ENCODE measurements at regions not wholly inside any gene's neighbourhood (a gene's known extent, or its start where the extent isn't known, plus 50 kb on each side); places are given as distances from the start of the nearest gene placed in this dataset.
"Not testable (repeated sequence)": the region's sequence is repeated elsewhere in the genome, so short reads cannot be mapped to it uniquely, and the experiment has no call there.

DNA sequence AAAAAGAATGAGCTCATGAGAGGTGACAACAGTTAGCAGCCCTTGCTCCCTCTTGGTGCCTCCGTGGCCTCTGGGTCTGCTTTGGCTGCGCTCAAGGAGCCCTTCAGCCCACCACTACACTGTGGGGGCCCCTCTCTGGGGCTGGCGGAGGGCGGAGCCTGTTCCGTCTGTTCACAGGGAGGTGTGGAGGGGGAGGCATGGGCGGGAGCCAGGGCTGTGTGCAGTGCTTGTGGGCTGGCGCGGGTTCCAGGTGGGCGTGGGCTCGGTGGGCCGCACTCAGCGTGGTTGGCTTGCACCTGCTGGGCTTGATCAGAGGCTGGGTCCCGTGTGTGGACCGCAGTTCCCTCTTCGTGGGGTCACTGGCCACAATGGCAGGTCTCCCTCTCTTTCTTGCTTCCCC lies 953.4 kb upstream of the PRR20A start:
- Histone ChIP-seq H3K9ac (ENCODE audit: low read depth in 1 of 3, low read length in 3 of 3) (no peak overlapping the region), H3K27ac (ENCODE audit: low read depth, low read length) (no peak overlapping the region), H3K36me3 (ENCODE audit: control insufficient read depth in 3 of 3, insufficient read depth in 3 of 3, low read length in 3 of 3) (no peaks in the 10 kb centered on the region), H3K4me3 (ENCODE audit: low read length in 3 of 3) (no peak overlapping the region), H3K27me3 (ENCODE audit: control insufficient read depth in 3 of 3, insufficient read depth in 3 of 3, low read length in 3 of 3) (no peaks in the 10 kb centered on the region), H3K9me3 (ENCODE audit: control insufficient read depth in 3 of 3, low read length in 3 of 3) (no peaks in the 10 kb centered on the region), H3K4me1 (ENCODE audit: control insufficient read depth in 3 of 3, insufficient read depth in 3 of 3, low read length in 3 of 3) (no peaks in the 10 kb centered on the region)

DNA sequence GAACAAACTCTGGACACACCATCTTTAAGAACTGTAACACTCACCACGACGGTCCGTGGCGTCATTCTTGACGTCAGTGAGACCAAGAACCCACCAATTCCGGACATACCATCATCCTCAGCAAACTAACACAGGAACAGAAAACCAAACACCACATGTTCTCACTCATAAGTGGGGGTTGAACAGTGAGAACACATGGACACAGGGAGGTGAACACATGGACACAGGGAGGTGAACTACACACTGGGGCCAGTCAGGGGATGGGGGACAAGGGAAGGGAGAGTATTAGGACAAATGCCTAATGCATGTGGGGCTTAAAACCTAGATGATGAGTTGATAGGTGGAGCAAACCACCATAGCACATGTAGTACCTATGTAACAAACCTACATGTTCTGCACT lies 952.1 kb upstream of the PRR20A start:
- not testable (repeated sequence) for H3K36me3 ChIP-seq (ENCODE audit: control insufficient read depth in 3 of 3, insufficient read depth in 3 of 3, low read length in 3 of 3); H3K27me3 ChIP-seq (ENCODE audit: control insufficient read depth in 3 of 3, insufficient read depth in 3 of 3, low read length in 3 of 3); H3K4me1 ChIP-seq (ENCODE audit: control insufficient read depth in 3 of 3, insufficient read depth in 3 of 3, low read length in 3 of 3); H3K4me3 ChIP-seq (ENCODE audit: low read length in 3 of 3); H3K9me3 ChIP-seq (ENCODE audit: control insufficient read depth in 3 of 3, low read length in 3 of 3); H3K27ac ChIP-seq (ENCODE audit: low read depth, low read length); H3K9ac ChIP-seq (ENCODE audit: low read depth in 1 of 3, low read length in 3 of 3)

DNA sequence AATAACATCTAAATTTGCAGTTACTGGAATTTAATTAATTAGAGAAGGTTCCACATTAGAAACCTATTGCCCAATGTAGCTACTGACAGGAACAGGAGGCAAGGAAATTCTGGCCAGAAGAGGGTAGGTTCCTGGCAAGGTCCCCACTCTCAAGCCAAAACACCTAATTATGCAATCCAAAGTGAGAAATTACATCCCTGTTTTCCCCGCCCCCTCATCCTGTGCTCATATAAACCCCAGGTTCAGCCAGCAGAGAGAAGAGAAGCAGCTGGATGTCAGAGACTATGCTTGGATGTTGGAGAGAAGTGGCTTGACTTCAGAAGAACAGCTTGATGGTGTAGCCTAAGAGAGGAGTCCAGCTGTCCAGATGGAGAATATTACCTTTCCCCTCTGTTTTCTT lies 951.3 kb upstream of the PRR20A start:
- Histone ChIP-seq H3K36me3 (ENCODE audit: control insufficient read depth in 3 of 3, insufficient read depth in 3 of 3, low read length in 3 of 3) (no peaks in the 10 kb centered on the region), H3K4me3 (ENCODE audit: low read length in 3 of 3) (no peak overlapping the region), H3K9ac (ENCODE audit: low read depth in 1 of 3, low read length in 3 of 3) (no peak overlapping the region), H3K4me1 (ENCODE audit: control insufficient read depth in 3 of 3, insufficient read depth in 3 of 3, low read length in 3 of 3) (no peaks in the 10 kb centered on the region), H3K27me3 (ENCODE audit: control insufficient read depth in 3 of 3, insufficient read depth in 3 of 3, low read length in 3 of 3) (no peaks in the 10 kb centered on the region), H3K27ac (ENCODE audit: low read depth, low read length) (no peak overlapping the region), H3K9me3 (ENCODE audit: control insufficient read depth in 3 of 3, low read length in 3 of 3) (no peaks in the 10 kb centered on the region)

DNA sequence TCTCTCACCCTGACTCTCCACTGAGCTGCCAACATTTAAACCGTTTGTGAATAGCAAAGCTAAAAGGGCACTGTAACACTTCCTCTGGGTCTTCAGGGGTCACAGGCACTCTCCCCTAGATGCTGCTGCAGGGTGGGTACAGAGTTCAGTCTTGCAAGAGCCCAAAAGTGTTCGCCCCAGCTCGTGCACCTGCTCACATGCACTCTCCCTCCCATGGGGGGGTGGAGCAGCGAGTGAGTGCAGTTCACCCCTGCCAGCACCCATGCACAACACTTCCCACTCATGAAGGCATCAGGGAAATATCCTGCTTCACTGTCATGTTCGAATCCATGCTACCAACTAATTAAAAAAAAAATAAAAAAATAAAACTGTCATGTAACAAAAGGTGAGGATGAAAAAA lies 950.7 kb upstream of the PRR20A start:
- Histone ChIP-seq H3K4me3 (ENCODE audit: low read length in 3 of 3) (no peak overlapping the region), H3K36me3 (ENCODE audit: control insufficient read depth in 3 of 3, insufficient read depth in 3 of 3, low read length in 3 of 3) (no peaks in the 10 kb centered on the region), H3K9ac (ENCODE audit: low read depth in 1 of 3, low read length in 3 of 3) (no peak overlapping the region), H3K9me3 (ENCODE audit: control insufficient read depth in 3 of 3, low read length in 3 of 3) (no peaks in the 10 kb centered on the region), H3K4me1 (ENCODE audit: control insufficient read depth in 3 of 3, insufficient read depth in 3 of 3, low read length in 3 of 3) (no peaks in the 10 kb centered on the region), H3K27me3 (ENCODE audit: control insufficient read depth in 3 of 3, insufficient read depth in 3 of 3, low read length in 3 of 3) (no peaks in the 10 kb centered on the region), H3K27ac (ENCODE audit: low read depth, low read length) (no peak overlapping the region)

DNA sequence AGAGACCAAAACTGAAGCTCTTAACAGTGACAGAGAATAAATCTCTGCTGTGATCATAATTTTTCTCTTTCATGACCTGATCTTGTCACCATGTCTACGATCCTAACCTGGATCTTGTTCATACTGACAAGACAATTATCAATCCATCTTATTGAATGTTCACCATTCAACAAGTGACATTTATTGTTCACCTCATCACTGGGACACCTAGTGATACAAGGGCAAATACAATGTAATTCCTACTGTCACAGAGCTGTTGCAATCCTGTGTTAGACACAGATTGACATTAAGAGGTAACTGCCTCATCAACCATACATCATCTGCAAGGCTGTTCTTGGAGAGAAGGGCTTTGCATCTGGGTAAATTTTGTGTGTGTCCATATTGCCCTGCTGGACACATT lies 942.4 kb upstream of the PRR20A start:
- Histone ChIP-seq H3K9me3 (ENCODE audit: control insufficient read depth in 3 of 3, low read length in 3 of 3) (no peaks in the 10 kb centered on the region), H3K27ac (ENCODE audit: low read depth, low read length) (no peak overlapping the region)

DNA sequence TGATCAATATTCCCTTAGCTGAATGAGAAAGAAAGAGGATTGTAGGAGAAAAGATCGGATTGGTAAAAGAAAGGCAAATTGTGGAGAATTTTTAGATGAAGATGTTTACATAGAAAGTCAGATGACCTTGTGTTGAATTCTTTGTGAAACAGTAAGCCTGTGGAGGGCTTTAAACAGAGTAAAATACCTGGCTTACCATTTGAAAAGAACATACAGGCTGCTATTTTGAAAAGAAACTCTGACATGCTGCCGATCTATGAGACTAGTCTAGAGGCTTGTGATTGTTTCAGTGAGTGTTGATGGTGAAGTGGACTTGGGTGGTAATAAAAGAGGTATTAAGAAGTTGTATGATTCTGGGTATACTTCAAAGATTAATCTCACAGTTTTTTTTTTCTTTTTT lies 938.9 kb upstream of the PRR20A start:
- H3K27me3 ChIP-seq (ENCODE audit: control insufficient read depth in 3 of 3, insufficient read depth in 3 of 3, low read length in 3 of 3), result no peaks in the 10 kb centered on the region
- no peak overlapping the region for H3K27ac ChIP-seq (ENCODE audit: low read depth, low read length)
- H3K4me3 ChIP-seq (ENCODE audit: low read length in 3 of 3), result no peak overlapping the region
- no peaks in the 10 kb centered on the region for H3K4me1 ChIP-seq (ENCODE audit: control insufficient read depth in 3 of 3, insufficient read depth in 3 of 3, low read length in 3 of 3)
- no peaks in the 10 kb centered on the region for H3K36me3 ChIP-seq (ENCODE audit: control insufficient read depth in 3 of 3, insufficient read depth in 3 of 3, low read length in 3 of 3)
- no peaks in the 10 kb centered on the region for H3K9me3 ChIP-seq (ENCODE audit: control insufficient read depth in 3 of 3, low read length in 3 of 3)
- H3K9ac ChIP-seq (ENCODE audit: low read depth in 1 of 3, low read length in 3 of 3), result no peak overlapping the region

More for the DNA sequence above, 942.4 kb upstream of the PRR20A start:
- Histone ChIP-seq H3K27me3 (ENCODE audit: control insufficient read depth in 3 of 3, insufficient read depth in 3 of 3, low read length in 3 of 3) (no peaks in the 10 kb centered on the region), H3K9ac (ENCODE audit: low read depth in 1 of 3, low read length in 3 of 3) (no peak overlapping the region), H3K36me3 (ENCODE audit: control insufficient read depth in 3 of 3, insufficient read depth in 3 of 3, low read length in 3 of 3) (no peaks in the 10 kb centered on the region), H3K4me3 (ENCODE audit: low read length in 3 of 3) (no peak overlapping the region), H3K4me1 (ENCODE audit: control insufficient read depth in 3 of 3, insufficient read depth in 3 of 3, low read length in 3 of 3) (no peaks in the 10 kb centered on the region)

DNA sequence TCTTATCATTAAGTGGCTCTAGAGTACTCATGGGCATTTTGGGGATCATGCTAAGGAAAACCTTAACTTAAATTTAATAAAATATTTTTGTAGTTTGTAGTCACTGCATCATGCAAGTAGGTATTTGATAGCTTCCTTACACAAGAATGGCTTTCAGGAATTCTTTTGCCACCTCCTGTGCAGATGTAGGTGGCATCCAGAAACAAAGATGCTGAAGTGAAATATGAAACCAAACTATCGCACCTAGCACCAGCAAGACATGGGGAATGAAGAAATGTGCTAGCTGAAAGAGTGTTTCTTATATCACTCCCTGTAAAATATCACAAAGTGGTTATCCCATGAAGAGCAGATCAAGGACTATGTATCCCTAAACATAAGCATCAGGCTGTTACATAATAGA lies 924.5 kb upstream of the PRR20A start:
- Histone ChIP-seq H3K4me3 (ENCODE audit: low read length in 3 of 3) (no peak overlapping the region), H3K4me1 (ENCODE audit: control insufficient read depth in 3 of 3, insufficient read depth in 3 of 3, low read length in 3 of 3) (no peaks in the 10 kb centered on the region), H3K9me3 (ENCODE audit: control insufficient read depth in 3 of 3, low read length in 3 of 3) (peaks cover 0 to 2% (median 0%) of the 10 kb centered on the region in 3 donors), H3K27ac (ENCODE audit: low read depth, low read length) (no peak overlapping the region), H3K27me3 (ENCODE audit: control insufficient read depth in 3 of 3, insufficient read depth in 3 of 3, low read length in 3 of 3) (no peaks in the 10 kb centered on the region), H3K36me3 (ENCODE audit: control insufficient read depth in 3 of 3, insufficient read depth in 3 of 3, low read length in 3 of 3) (no peaks in the 10 kb centered on the region), H3K9ac (ENCODE audit: low read depth in 1 of 3, low read length in 3 of 3) (no peak overlapping the region)

DNA sequence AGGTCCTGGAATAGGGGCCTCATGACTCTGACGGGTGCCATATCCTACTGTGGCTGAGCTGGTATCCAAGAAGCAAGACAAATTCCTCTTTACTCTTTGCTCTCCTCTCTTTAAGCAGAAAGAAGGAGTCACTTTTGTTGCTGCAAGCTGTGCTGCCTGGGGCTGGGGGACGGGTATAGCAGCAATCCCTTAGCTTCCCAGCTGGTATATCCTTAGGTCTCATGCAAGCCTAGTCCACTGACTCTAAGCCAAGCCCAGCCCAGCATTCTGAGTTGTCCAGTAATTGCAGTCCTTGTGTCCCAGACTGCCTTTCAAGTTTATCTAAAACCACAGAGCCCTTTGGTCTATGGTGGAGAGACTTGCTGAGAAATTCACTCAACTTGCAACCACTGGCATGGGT lies 893.0 kb upstream of the PRR20A start:
- Histone ChIP-seq H3K27ac (ENCODE audit: low read depth, low read length) (no peak overlapping the region), H3K9ac (ENCODE audit: low read depth in 1 of 3, low read length in 3 of 3) (no peak overlapping the region), H3K27me3 (ENCODE audit: control insufficient read depth in 3 of 3, insufficient read depth in 3 of 3, low read length in 3 of 3) (no peaks in the 10 kb centered on the region)

DNA sequence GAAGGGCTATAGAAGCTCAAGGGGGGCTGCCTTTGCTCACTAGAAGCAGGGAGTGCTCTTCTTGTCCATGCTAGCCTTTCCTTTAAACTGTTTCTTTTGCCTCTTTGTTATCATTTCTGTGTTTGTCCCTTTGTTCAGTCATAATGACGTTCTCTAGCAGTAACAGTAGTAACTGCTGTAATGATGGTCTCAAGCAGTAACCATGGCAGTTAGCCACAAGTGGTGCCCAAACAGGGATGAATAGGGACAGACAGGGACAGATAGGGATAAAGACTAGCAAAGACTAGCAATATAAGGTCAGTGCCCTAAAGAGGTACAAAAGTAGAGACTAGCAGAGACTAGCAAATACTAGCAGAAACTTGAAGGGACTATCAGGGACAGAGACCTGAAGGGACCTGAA lies 869.0 kb upstream of the PRR20A start:
- Histone ChIP-seq H3K9ac (ENCODE audit: low read depth in 1 of 3, low read length in 3 of 3) (no peak overlapping the region), H3K36me3 (ENCODE audit: control insufficient read depth in 3 of 3, insufficient read depth in 3 of 3, low read length in 3 of 3) (no peaks in the 10 kb centered on the region), H3K27me3 (ENCODE audit: control insufficient read depth in 3 of 3, insufficient read depth in 3 of 3, low read length in 3 of 3) (no peaks in the 10 kb centered on the region), H3K4me1 (ENCODE audit: control insufficient read depth in 3 of 3, insufficient read depth in 3 of 3, low read length in 3 of 3) (no peaks in the 10 kb centered on the region), H3K4me3 (ENCODE audit: low read length in 3 of 3) (no peak overlapping the region), H3K9me3 (ENCODE audit: control insufficient read depth in 3 of 3, low read length in 3 of 3) (no peaks in the 10 kb centered on the region), H3K27ac (ENCODE audit: low read depth, low read length) (no peak overlapping the region)

More for the DNA sequence above, 893.0 kb upstream of the PRR20A start:
- no peaks in the 10 kb centered on the region for H3K36me3 ChIP-seq (ENCODE audit: control insufficient read depth in 3 of 3, insufficient read depth in 3 of 3, low read length in 3 of 3)
- no peaks in the 10 kb centered on the region for H3K4me1 ChIP-seq (ENCODE audit: control insufficient read depth in 3 of 3, insufficient read depth in 3 of 3, low read length in 3 of 3)
- H3K4me3 ChIP-seq (ENCODE audit: low read length in 3 of 3), result no peak overlapping the region
- H3K9me3 ChIP-seq (ENCODE audit: control insufficient read depth in 3 of 3, low read length in 3 of 3), result no peaks in the 10 kb centered on the region

DNA sequence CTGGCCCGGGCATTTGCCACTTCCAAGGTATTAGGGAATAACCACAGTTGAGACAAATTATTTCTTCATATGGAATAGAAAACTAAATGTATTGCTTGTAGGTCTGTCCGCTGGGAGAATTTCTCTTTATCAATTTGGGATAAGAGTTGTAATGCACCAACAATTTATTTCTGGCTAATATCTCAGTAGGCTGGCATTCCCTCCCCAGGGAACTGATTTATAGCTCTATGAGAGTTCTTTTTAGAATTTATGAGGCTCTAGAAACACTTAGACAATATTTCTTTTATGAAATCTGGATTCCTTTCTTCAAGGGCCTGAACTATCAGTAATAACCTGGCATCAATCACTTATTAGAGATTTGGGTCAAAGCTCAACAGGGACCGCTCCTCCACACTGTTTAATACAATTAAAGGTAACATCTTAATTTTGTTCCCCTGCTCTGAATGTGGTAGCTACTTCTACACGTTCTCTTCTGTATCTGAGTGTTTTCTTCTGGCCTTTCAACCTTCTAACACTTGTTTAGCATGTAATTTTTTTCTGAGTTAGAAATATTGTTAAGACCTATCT lies 857.4 kb upstream of the PRR20A start:
- H3K9me3 ChIP-seq (ENCODE audit: control insufficient read depth in 3 of 3, low read length in 3 of 3), result peaks cover 0 to 3% (median 0%) of the 10 kb centered on the region in 3 donors

DNA sequence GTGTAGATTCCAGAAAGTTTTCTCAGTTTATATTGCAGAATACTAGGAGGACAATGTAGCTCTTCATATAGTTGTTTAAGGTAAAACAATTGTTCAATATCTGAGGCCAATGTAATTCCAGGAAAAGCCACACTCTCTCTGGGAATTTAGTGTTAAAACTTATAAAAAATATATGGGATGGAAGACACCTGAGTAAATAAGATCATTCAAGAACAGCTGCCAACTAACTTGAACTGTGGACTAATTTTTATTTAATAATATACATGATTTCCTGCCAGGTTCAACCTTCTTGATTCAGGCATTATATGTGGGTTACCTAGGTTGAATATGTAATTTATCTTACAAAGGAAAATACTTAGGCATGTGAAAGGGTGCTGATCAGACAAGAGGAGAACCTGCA lies 841.1 kb upstream of the PRR20A start:
- no peaks in the 10 kb centered on the region for H3K36me3 ChIP-seq (ENCODE audit: control insufficient read depth in 3 of 3, insufficient read depth in 3 of 3, low read length in 3 of 3)

More for the DNA sequence above, 857.4 kb upstream of the PRR20A start:
- Histone ChIP-seq H3K4me3 (ENCODE audit: low read length in 3 of 3) (no peak overlapping the region), H3K27ac (ENCODE audit: low read depth, low read length) (no peak overlapping the region), H3K36me3 (ENCODE audit: control insufficient read depth in 3 of 3, insufficient read depth in 3 of 3, low read length in 3 of 3) (no peaks in the 10 kb centered on the region), H3K4me1 (ENCODE audit: control insufficient read depth in 3 of 3, insufficient read depth in 3 of 3, low read length in 3 of 3) (no peaks in the 10 kb centered on the region), H3K9ac (ENCODE audit: low read depth in 1 of 3, low read length in 3 of 3) (no peak overlapping the region), H3K27me3 (ENCODE audit: control insufficient read depth in 3 of 3, insufficient read depth in 3 of 3, low read length in 3 of 3) (no peaks in the 10 kb centered on the region)

More for the DNA sequence above, 841.1 kb upstream of the PRR20A start:
- no peaks in the 10 kb centered on the region for H3K9me3 ChIP-seq (ENCODE audit: control insufficient read depth in 3 of 3, low read length in 3 of 3)
- no peaks in the 10 kb centered on the region for H3K4me1 ChIP-seq (ENCODE audit: control insufficient read depth in 3 of 3, insufficient read depth in 3 of 3, low read length in 3 of 3)
- no peak overlapping the region for H3K27ac ChIP-seq (ENCODE audit: low read depth, low read length)
- H3K27me3 ChIP-seq (ENCODE audit: control insufficient read depth in 3 of 3, insufficient read depth in 3 of 3, low read length in 3 of 3), result no peaks in the 10 kb centered on the region
- no peak overlapping the region for H3K4me3 ChIP-seq (ENCODE audit: low read length in 3 of 3)
- H3K9ac ChIP-seq (ENCODE audit: low read depth in 1 of 3, low read length in 3 of 3), result no peak overlapping the region

Data from skeletal muscle tissue (tissue), 3 donors.